IPS DF 6.9 (cell line): ENCODE measurements at regions not wholly inside any gene's neighbourhood (a gene's known extent, or its start where the extent isn't known, plus 50 kb on each side); places are given as distances from the start of the nearest gene placed in this dataset.
"Not testable (repeated sequence)": the region's sequence is repeated elsewhere in the genome, so short reads cannot be mapped to it uniquely, and the experiment has no call there.

Experiments used
- DNase-seq: peaks from one replicate; pipeline ENCODE4 v3.0.0-alpha.2; 2013; ENCODE audit warnings: low read depth, low spot score
- H3K27ac ChIP-seq: one replicate; pipeline ENCODE4 v1.5.1; 2013; ENCODE audit warnings: low read length, control low read depth
- H3K27me3 ChIP-seq: 2 replicates; pipeline ENCODE4 v1.6.1; 2013; ENCODE audit warnings: mild to moderate bottlenecking, low read length; ENCODE audit not compliant: control insufficient read depth, insufficient read depth
- H3K36me3 ChIP-seq: 2 replicates; pipeline ENCODE4 v1.6.1; 2013; ENCODE audit warnings: low read length; ENCODE audit not compliant: control insufficient read depth, insufficient read depth
- H3K4me1 ChIP-seq: 2 replicates; pipeline ENCODE4 v1.6.1; 2013; ENCODE audit warnings: low read length; ENCODE audit not compliant: control insufficient read depth, insufficient read depth
- H3K4me3 ChIP-seq: 2 replicates; pipeline ENCODE4 v1.5.1; 2013; ENCODE audit warnings: mild to moderate bottlenecking, low read length
- H3K9me3 ChIP-seq: 2 replicates; pipeline ENCODE4 v1.6.1; 2013; ENCODE audit warnings: low read length, inconsistent platforms; ENCODE audit not compliant: control insufficient read depth, insufficient read depth
- WGBS: extraction: QIAGEN DNeasy Blood & Tissue Kit; methylation state at CpG from one replicate; pipeline ENCODE4 v1.1.7; 2013; ENCODE audit warnings: mixed read lengths, missing lambda C conversion rate; ENCODE audit not compliant: insufficient read length, insufficient coverage; 5-methylcytosine and 5-hydroxymethylcytosine counted together

DNA sequence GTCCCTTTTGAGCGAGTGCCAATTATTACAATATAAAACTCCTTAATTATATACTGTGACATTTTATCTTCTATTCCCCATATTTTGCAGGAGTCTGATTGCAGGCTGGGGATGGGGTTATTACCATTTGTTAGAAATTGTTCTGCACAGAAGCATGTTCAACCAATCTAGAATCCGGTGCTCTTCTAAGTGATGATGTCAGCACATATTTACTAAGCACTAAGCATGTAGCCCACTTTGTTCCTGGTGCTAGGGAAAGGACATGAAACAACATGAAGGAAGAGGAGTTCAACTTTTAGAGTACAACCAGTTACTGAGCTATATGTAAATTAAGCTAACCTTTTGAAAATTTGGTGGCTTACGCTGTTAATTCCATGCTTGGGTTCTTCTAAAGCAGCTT is 52.8 kb upstream of the IL1RAPL2 start:
- no CpG with 5 or more reads among the region's 3 CpGs for WGBS
- Histone ChIP-seq H3K27ac (no peak overlapping the region), H3K9me3 (no peaks in the 10 kb centered on the region), H3K36me3 (no peaks in the 10 kb centered on the region), H3K27me3 (no peaks in the 10 kb centered on the region), H3K4me3 (no peak overlapping the region), H3K4me1 (no peaks in the 10 kb centered on the region)
- DNase-seq = no peak

DNA sequence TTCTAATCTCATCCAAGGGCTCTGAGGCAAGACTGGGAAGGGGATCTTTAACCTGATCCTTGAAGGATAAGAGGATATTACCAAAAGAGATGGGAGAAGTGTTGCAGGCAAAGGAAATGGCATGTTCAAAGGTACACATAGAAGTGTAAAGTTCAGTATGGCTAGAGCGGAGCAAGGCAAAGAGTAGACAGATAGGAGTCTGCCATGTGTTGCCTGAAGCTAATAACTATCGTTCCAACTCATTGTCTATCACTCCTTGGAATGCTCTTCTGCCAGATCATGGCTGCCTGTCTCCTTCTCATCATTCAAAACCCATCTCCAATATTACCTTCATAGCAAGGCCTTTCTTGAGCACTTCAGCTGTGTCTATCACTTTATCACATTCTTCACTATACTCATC is 55.2 kb upstream of the IL1RAPL2 start:
- Histone ChIP-seq H3K36me3 (no peaks in the 10 kb centered on the region), H3K4me1 (no peaks in the 10 kb centered on the region), H3K4me3 (no peak overlapping the region), H3K27ac (no peak overlapping the region), H3K9me3 (no peaks in the 10 kb centered on the region), H3K27me3 (no peaks in the 10 kb centered on the region)
- DNase-seq = no peak
- no CpG with 5 or more reads among the region's 2 CpGs for WGBS

DNA sequence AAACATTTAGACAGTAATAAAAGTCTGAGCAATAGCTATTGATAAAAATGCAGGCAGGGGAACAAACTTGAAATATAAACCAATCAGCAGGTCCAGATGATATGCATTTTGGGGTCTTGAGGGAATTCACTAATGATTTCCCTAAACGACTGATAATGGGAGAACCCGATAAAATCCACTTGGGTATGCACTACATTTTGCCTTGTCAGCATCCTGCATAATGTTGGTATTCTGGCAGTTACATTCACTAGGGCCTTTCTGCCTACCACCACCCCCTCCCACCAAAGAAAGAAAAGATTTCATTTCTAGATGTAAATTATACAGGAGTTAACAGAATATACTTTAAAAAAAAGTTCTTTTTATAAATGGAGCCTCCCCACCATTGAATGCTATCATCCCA is 63.5 kb upstream of the IL1RAPL2 start:
- H3K4me3 ChIP-seq = no peak overlapping the region
- H3K4me1 ChIP-seq = no peaks in the 10 kb centered on the region
- no peaks in the 10 kb centered on the region for H3K9me3 ChIP-seq
- no peak overlapping the region for H3K27ac ChIP-seq
- no peaks in the 10 kb centered on the region for H3K27me3 ChIP-seq
- no CpG with 5 or more reads among the region's 2 CpGs for WGBS
- DNase-seq = no peak
- H3K36me3 ChIP-seq = no peaks in the 10 kb centered on the region

DNA sequence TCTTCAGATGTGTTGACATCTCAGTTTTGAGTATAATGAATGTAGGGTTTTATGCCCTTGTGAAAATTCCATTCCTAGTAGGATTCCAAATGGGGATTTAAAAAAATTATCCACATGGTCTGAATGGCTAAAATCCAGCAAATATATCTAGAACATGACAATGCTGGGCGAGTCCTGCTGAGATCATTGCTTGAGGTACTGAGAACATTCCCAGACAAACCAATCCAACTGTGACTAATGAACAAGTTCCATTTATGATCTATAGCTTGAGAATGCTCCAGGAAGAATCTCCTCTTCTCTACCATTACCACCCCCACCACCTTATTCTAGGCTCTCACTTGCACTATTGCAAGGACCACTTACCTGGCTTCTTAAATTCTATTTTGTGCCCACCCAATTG is 77.2 kb upstream of the IL1RAPL2 start:
- Histone ChIP-seq H3K27ac (no peak overlapping the region), H3K4me3 (no peak overlapping the region), H3K27me3 (no peaks in the 10 kb centered on the region), H3K4me1 (no peaks in the 10 kb centered on the region), H3K9me3 (no peaks in the 10 kb centered on the region), H3K36me3 (no peaks in the 10 kb centered on the region)
- DNase-seq = no peak
- no CpG with 5 or more reads among the region's 1 CpG for WGBS

DNA sequence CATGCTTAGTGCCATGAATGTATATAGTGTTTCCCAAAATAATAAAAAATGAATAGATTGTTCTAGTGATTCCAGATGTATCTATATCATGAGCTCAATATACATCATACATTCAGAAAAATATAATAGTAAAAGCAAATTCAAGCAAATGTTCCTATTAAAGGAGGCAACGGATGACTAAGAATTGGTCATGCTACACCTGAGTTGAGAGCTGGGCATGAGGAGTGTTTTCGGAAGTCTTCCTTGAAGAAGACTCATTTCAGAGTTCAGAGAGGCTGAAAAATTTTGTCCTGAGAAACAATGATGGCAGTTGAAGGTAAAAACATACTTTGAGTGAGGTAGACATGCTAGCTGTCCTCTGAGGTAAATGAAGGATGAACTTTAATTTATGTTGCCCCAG is 79.3 kb upstream of the IL1RAPL2 start:
- no peaks in the 10 kb centered on the region for H3K36me3 ChIP-seq
- H3K27me3 ChIP-seq = no peaks in the 10 kb centered on the region
- WGBS = no CpG with 5 or more reads among the region's 2 CpGs
- no peaks in the 10 kb centered on the region for H3K9me3 ChIP-seq
- no peaks in the 10 kb centered on the region for H3K4me1 ChIP-seq
- no peak for DNase-seq
- H3K4me3 ChIP-seq = no peak overlapping the region
- H3K27ac ChIP-seq = no peak overlapping the region

DNA sequence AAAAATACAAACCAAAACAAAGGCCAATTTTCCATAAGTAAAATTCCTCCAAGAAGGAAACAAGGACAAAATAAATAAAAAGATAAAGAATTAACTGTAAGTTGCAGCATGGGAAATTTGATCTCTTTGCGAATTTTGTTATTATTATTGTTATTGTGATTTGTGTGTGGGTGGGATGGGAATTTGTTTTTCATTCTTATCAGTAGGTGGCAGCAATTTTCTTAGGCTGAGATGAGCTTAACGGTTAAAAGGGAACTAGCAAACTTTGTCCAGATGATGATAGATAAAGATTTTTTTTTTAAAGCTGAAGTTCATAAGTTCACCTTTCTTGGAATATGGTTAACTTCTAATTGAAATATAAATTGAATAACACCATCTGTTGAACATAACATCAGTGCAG is 83.2 kb upstream of the IL1RAPL2 start:
- no peak overlapping the region for H3K27ac ChIP-seq
- H3K4me1 ChIP-seq = no peaks in the 10 kb centered on the region
- no peaks in the 10 kb centered on the region for H3K36me3 ChIP-seq
- WGBS = 100% methylated on average over 1 of the region's 2 CpGs
- H3K4me3 ChIP-seq = no peak overlapping the region
- no peak for DNase-seq
- H3K27me3 ChIP-seq = no peaks in the 10 kb centered on the region
- H3K9me3 ChIP-seq = no peaks in the 10 kb centered on the region

DNA sequence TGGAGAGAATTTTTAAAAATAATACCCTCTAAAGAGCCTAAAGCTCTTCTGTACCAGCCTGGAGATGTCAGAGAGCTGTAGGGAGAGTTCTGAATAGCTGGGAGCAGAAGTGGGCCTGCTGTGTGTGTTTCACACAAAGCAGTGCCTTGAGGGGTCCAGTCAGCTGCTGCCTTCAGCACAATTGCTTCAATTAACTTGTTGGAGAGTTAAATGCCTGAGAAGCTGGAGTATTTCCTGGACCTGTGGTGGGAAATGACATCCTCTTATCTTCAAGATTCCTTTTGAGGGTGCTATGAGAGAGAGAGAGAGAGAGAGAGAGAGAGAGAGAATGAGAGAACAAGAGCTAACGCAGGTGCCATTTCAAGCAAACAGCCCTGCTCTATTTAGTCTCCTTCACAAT is 96.2 kb upstream of the IL1RAPL2 start:
- no peak overlapping the region for H3K27ac ChIP-seq
- no peak for DNase-seq
- H3K4me1 ChIP-seq = no peaks in the 10 kb centered on the region
- no peaks in the 10 kb centered on the region for H3K9me3 ChIP-seq
- no peaks in the 10 kb centered on the region for H3K27me3 ChIP-seq
- no peaks in the 10 kb centered on the region for H3K36me3 ChIP-seq
- no CpG with 5 or more reads among the region's 1 CpG for WGBS
- no peak overlapping the region for H3K4me3 ChIP-seq

DNA sequence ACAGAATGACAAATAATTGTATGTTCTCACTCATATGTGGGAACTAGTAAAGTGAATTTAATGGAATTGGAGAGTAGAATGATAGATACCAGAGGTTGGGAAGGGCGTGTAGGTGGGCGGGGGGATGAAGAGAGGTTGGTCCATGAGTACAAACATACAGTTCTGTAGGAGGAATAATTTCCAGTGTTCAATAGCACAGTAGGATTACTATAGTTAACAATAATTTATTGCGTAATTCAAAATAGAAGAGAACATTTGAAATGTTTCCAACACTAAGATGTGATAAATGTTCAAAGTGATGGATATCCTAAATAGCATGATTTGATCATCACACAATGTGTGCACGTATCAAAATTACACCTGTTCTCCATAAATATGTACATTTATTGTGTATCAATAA is 106.2 kb upstream of the IL1RAPL2 start:
- no peaks in the 10 kb centered on the region for H3K36me3 ChIP-seq
- H3K27me3 ChIP-seq = no peaks in the 10 kb centered on the region
- no peaks in the 10 kb centered on the region for H3K4me1 ChIP-seq
- 100% methylated on average over 2 of the region's 4 CpGs for WGBS
- no peak for DNase-seq
- no peak overlapping the region for H3K4me3 ChIP-seq
- H3K9me3 ChIP-seq = no peaks in the 10 kb centered on the region
- H3K27ac ChIP-seq = no peak overlapping the region

DNA sequence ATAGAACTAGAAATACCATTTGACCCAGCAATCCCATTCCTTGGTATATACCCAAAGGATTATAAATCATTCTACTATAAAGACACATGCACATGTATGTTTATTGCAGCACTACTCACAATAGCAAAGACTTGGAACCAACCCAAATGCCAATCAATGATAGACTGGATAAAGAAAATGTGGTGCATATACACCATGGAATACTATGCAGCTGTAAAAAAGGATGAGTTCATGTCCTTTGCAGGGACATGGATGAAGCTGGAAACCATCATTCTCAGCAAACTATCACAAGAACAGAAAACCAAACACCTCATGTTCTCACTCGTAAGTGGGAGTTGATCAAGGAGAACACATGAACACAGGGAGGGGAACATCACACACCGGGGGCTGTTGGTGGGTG is 108.9 kb upstream of the IL1RAPL2 start:
- not testable (repeated sequence) for H3K9me3 ChIP-seq, H3K36me3 ChIP-seq, DNase-seq, H3K4me3 ChIP-seq, H3K4me1 ChIP-seq, H3K27me3 ChIP-seq, H3K27ac ChIP-seq
- WGBS = no CpG with 5 or more reads among the region's 2 CpGs

DNA sequence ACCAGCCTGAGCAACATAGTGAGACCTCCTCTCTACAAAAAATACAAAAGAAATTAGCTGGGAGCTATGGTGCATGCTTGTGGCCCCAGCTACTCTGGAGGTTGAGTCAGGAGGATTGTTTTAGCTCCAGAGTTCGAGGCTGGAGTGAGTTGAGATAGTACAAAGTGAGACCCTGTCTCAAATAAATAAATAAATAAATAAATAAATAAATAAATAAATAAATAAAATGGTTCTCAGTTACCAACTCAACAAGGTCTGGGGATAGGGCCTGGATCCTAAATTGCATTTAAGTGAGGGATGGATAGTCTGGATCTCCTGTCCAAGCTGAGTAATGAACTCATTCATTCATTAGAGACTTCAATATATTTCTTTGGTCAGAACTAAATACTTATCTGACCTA is 115.7 kb upstream of the IL1RAPL2 start:
- no peak for DNase-seq
- Histone ChIP-seq H3K27me3 (no peaks in the 10 kb centered on the region), H3K4me1 (no peaks in the 10 kb centered on the region), H3K27ac (no peak overlapping the region), H3K9me3 (no peaks in the 10 kb centered on the region), H3K36me3 (no peaks in the 10 kb centered on the region), H3K4me3 (no peak overlapping the region)
- no CpG with 5 or more reads among the region's 1 CpG for WGBS

DNA sequence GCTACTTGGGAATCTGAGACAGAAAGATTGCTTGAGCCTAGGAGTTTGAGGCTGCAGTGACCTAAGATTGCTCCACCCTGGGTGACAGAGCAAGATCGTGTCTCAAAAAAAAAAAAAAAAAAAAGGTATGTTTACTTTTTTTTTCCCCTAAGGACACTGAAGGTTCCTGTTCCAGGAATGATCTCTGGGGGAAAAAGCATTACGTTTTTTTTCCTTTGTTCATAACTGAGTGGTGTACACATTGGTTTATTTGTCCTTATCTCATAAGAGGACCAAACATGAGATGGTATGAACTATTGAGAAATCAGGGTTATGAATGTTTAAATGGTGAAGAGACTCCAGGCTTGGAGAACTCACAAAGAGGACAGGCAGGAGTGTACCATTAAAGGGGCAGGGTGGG is 120.4 kb upstream of the IL1RAPL2 start:
- no peaks in the 10 kb centered on the region for H3K27me3 ChIP-seq
- no CpG with 5 or more reads among the region's 2 CpGs for WGBS
- H3K4me1 ChIP-seq = no peaks in the 10 kb centered on the region
- H3K27ac ChIP-seq = no peak overlapping the region
- H3K36me3 ChIP-seq = no peaks in the 10 kb centered on the region
- H3K4me3 ChIP-seq = no peak overlapping the region
- no peak for DNase-seq
- no peaks in the 10 kb centered on the region for H3K9me3 ChIP-seq
